22Rv1 (cell line): ENCODE measurements at regions not wholly inside any gene's neighbourhood (a gene's known extent, or its start where the extent isn't known, plus 50 kb on each side); places are given as distances from the start of the nearest gene placed in this dataset.

ENCODE experiments used
- CTCF ChIP-seq: fragments of 450-650 bp; IDR thresholded peaks from 2 replicates; pipeline ENCODE4 v1.5.1; 2017; ENCODE audit warnings: mild to moderate bottlenecking
- ZFX ChIP-seq: fragments of 450-650 bp; IDR thresholded peaks from 2 replicates; pipeline ENCODE4 v1.6.1; 2017; ENCODE audit warnings: antibody characterized with exemption, borderline replicate concordance

GRCh38 chr12:42757624-42758119 lies 168.1 kb upstream of the PRICKLE1 start:
- TF ChIP-seq CTCF (no peak), ZFX (no peak)
